CD4-positive, alpha-beta T cell treated with Interleukin-4 for 1 hour (primary cell): ENCODE measurements at regions not wholly inside any gene's neighbourhood (a gene's known extent, or its start where the extent isn't known, plus 50 kb on each side); places are given as distances from the start of the nearest gene placed in this dataset.

Experiments
- DNase-seq, 2 donors: peaks; one replicate each; pipeline ENCODE4 v3.0.0-alpha.2; 2020 to 2022

- no peak for DNase-seq
These were observed 504.1 kb upstream of the ANKRD30A start for GRCh38 chr10:36621346-36621745.

GRCh38 chr10:36612436-36612835, 513.0 kb upstream of the ANKRD30A start:
- no peak for DNase-seq

GRCh38 chr10:36608866-36609265, 516.5 kb upstream of the ANKRD30A start:
- no peak for DNase-seq

- no peak for DNase-seq
These were observed 517.1 kb upstream of the ANKRD30A start for GRCh38 chr10:36608251-36608650.

- DNase-seq: no peak
These were observed 519.1 kb upstream of the ANKRD30A start for GRCh38 chr10:36606234-36606839.

- DNase-seq: no peak
These were observed 521.1 kb upstream of the ANKRD30A start for GRCh38 chr10:36604316-36604715.

GRCh38 chr10:36603688-36604087, 521.7 kb upstream of the ANKRD30A start:
- no peak for DNase-seq

GRCh38 chr10:36602374-36602773, 523.0 kb upstream of the ANKRD30A start:
- no peak for DNase-seq

GRCh38 chr10:36597756-36598320, 527.6 kb upstream of the ANKRD30A start:
- no peak for DNase-seq

GRCh38 chr10:36592964-36593363, 532.4 kb upstream of the ANKRD30A start:
- DNase-seq: no peak

- no peak for DNase-seq
These were observed 534.0 kb upstream of the ANKRD30A start for GRCh38 chr10:36591436-36591835.

GRCh38 chr10:36583690-36584089, 541.7 kb upstream of the ANKRD30A start:
- no peak for DNase-seq

- DNase-seq: no peak
These were observed 544.2 kb upstream of the ANKRD30A start for GRCh38 chr10:36581237-36581636.

GRCh38 chr10:36578306-36578705, 547.1 kb upstream of the ANKRD30A start:
- DNase-seq: no peak

GRCh38 chr10:36577126-36577525, 548.3 kb upstream of the ANKRD30A start:
- no peak for DNase-seq

- DNase-seq: no peak
These were observed 551.2 kb upstream of the ANKRD30A start for GRCh38 chr10:36574207-36574606.

GRCh38 chr10:36573246-36573645, 552.2 kb upstream of the ANKRD30A start:
- no peak for DNase-seq

GRCh38 chr10:36564433-36564832, 561.0 kb upstream of the ANKRD30A start:
- no peak for DNase-seq

GRCh38 chr10:36559412-36560400, 565.7 kb upstream of the ANKRD30A start:
- no peak for DNase-seq

- no peak for DNase-seq
These were observed 568.9 kb upstream of the ANKRD30A start for GRCh38 chr10:36556468-36556867.

- no peak for DNase-seq
These were observed 570.4 kb upstream of the ANKRD30A start for GRCh38 chr10:36555036-36555435.

- no peak for DNase-seq
These were observed 577.4 kb upstream of the ANKRD30A start for GRCh38 chr10:36547965-36548364.

GRCh38 chr10:36542493-36542892, 582.9 kb upstream of the ANKRD30A start:
- DNase-seq: no peak

- DNase-seq: no peak
These were observed 584.8 kb upstream of the ANKRD30A start for GRCh38 chr10:36540611-36541010.
